HEK293 (cell line): ENCODE measurements at regions not wholly inside any gene's neighbourhood (a gene's known extent, or its start where the extent isn't known, plus 50 kb on each side); places are given as distances from the start of the nearest gene placed in this dataset.

ENCODE experiments used
- PRDM1 ChIP-seq: fragments of 450-650 bp; formaldehyde crosslinking; IDR thresholded peaks from 2 replicates; pipeline ENCODE4; 2016; ENCODE audit warnings: missing biosample characterization, missing genetic modification characterization
- SCRT1 ChIP-seq: fragments of 450-650 bp; formaldehyde crosslinking; IDR thresholded peaks from 2 replicates; pipeline ENCODE4 v1.5.1; 2016; ENCODE audit warnings: missing biosample characterization, missing genetic modification characterization, borderline replicate concordance
- ZNF221 ChIP-seq: fragments of 450-650 bp; formaldehyde crosslinking; IDR thresholded peaks from 2 replicates; pipeline ENCODE4 v1.5.1; 2017; ENCODE audit warnings: missing biosample characterization, missing genetic modification characterization, borderline replicate concordance
- ZNF266 ChIP-seq: fragments of 450-650 bp; formaldehyde crosslinking; IDR thresholded peaks from 2 replicates; pipeline ENCODE4 v1.5.1; 2016; ENCODE audit warnings: missing biosample characterization, missing genetic modification characterization, low read depth
- ZNF404 ChIP-seq: fragments of 450-650 bp; formaldehyde crosslinking; IDR thresholded peaks from 2 replicates; pipeline ENCODE4 v1.5.1; 2017; ENCODE audit warnings: missing biosample characterization, missing genetic modification characterization
- TF ChIP-seq, protein P1 (sequence below): fragments of 450-650 bp; formaldehyde crosslinking; IDR thresholded peaks from 2 replicates; pipeline ENCODE4 v1.5.1; 2016; ENCODE audit warnings: missing biosample characterization, missing genetic modification characterization

GRCh38 chr17:63024201-63024600 is 58.2 kb downstream of the TANC2 start:
- TF ChIP-seq ZNF404 (tag by site-specific recombination) (no peak), PRDM1 (tag by site-specific recombination) (no peak), ZNF221 (tag by site-specific recombination) (no peak), SCRT1 (no peak), ZNF266 (tag by site-specific recombination) (no peak)
- TF ChIP-seq, protein P1, sequence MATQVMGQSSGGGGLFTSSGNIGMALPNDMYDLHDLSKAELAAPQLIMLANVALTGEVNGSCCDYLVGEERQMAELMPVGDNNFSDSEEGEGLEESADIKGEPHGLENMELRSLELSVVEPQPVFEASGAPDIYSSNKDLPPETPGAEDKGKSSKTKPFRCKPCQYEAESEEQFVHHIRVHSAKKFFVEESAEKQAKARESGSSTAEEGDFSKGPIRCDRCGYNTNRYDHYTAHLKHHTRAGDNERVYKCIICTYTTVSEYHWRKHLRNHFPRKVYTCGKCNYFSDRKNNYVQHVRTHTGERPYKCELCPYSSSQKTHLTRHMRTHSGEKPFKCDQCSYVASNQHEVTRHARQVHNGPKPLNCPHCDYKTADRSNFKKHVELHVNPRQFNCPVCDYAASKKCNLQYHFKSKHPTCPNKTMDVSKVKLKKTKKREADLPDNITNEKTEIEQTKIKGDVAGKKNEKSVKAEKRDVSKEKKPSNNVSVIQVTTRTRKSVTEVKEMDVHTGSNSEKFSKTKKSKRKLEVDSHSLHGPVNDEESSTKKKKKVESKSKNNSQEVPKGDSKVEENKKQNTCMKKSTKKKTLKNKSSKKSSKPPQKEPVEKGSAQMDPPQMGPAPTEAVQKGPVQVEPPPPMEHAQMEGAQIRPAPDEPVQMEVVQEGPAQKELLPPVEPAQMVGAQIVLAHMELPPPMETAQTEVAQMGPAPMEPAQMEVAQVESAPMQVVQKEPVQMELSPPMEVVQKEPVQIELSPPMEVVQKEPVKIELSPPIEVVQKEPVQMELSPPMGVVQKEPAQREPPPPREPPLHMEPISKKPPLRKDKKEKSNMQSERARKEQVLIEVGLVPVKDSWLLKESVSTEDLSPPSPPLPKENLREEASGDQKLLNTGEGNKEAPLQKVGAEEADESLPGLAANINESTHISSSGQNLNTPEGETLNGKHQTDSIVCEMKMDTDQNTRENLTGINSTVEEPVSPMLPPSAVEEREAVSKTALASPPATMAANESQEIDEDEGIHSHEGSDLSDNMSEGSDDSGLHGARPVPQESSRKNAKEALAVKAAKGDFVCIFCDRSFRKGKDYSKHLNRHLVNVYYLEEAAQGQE, result no peak
